ENCODE measurements at regions not wholly inside any gene's neighbourhood (a gene's known extent, or its start where the extent isn't known, plus 50 kb on each side); places are given as distances from the start of the nearest gene placed in this dataset.

- TF ChIP-seq POLR2A (IDR thresholded peaks at IDR 0.05) (no peak), CTCF (IDR thresholded peaks at IDR 0.05) (no peak)
Observed at GRCh38 chr1:10906866-10907519, 105.5 kb upstream of the TARDBP start.

Measured in uterus (tissue), 2 donors.